GM08714 (cell line): ENCODE measurements at regions not wholly inside any gene's neighbourhood (a gene's known extent, or its start where the extent isn't known, plus 50 kb on each side); places are given as distances from the start of the nearest gene placed in this dataset.
"Not testable (repeated sequence)": the region's sequence is repeated elsewhere in the genome, so short reads cannot be mapped to it uniquely, and the experiment has no call there.

Experiments used
- H3K4me3 ChIP-seq: fragments of 200-500 bp; sonication (Bioruptor generic); 2 replicates; pipeline ENCODE4 v1.5.1; 2014; ENCODE audit warnings: mild to moderate bottlenecking, low read length, inconsistent platforms
- ZNF274 ChIP-seq: IDR thresholded peaks from 2 replicates; pipeline ENCODE4 v1.6.1; 2012; ENCODE audit warnings: mild to moderate bottlenecking, low read depth, low read length

DNA sequence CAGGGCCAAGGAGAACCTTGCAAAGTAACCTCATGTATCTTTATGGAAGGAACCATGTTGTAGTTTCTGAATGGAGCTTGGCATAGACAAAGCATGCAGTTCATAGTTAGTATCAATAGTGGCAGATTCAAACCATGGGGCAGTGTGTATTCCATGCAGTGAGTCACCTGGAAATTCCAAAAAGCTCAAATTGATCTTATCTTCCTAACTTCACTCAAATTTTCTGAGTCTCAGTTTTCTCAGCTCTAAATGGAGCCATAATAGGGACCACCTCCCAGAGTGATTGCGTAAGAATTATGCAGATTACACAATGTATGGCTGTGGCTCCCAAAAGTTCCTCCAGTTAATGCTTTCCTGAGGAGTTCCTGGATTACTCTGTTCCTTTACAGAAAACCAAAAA is 549.9 kb upstream of the KLF4 start:
- H3K4me3 ChIP-seq, result no peak overlapping the region
- no peak for TF ChIP-seq ZNF274

- TF ChIP-seq ZNF274, result no peak
- no peak overlapping the region for H3K4me3 ChIP-seq
Observed at GRCh38 chr9:108039012-108039411, 549.4 kb upstream of the KLF4 start.

- H3K4me3 ChIP-seq, result no peak overlapping the region
- TF ChIP-seq ZNF274, result no peak
Observed at GRCh38 chr9:108035487-108035886, 545.9 kb upstream of the KLF4 start.

GRCh38 chr9:108033976-108034964 is 544.7 kb upstream of the KLF4 start:
- no peak for TF ChIP-seq ZNF274
- H3K4me3 ChIP-seq, result no peak overlapping the region

DNA sequence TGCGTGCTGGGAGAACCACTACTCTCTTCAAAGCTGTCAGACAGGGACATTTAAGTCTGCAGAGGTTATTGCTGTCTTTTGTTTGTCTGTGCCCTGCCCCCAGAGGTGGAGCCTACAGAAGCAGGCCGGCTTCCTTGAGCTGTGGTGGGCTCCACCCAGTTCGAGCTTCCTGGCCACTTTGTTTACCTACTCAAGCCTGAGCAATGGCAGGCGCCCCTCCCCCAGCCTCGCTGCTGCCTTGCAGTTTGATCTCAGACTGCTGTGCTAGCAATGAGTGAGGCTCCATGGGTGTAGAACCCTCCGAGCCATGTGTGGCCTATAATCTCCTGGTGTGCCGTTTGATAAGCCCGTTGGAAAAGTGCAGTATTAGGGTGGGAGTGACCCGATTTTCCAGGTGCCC is 542.5 kb upstream of the KLF4 start:
- not testable (repeated sequence) for H3K4me3 ChIP-seq

DNA sequence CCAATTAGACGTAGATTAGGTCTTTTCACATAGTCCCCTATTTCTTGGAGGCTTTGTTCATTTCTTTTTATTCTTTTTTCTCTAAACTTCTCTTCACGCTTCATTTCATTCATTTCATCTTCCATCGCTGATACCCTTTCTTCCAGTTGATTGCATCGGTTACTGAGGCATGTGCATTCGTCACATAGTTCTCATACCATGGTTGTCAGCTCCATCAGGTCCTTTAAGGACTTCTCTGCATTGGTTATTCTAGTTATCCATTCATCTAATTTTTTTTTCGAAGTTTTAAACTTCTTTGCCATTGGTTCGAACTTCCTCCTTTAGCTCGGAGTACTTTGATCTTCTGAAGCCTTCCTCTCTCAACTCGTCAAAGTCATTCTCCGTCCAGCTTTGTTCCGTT is 541.7 kb upstream of the KLF4 start:
- not testable (repeated sequence) for H3K4me3 ChIP-seq

- H3K4me3 ChIP-seq, result not testable (repeated sequence)
Observed at GRCh38 chr9:108026718-108027117, 537.1 kb upstream of the KLF4 start.

GRCh38 chr9:108024604-108025003 is 535.0 kb upstream of the KLF4 start:
- no peak for TF ChIP-seq ZNF274
- no peak overlapping the region for H3K4me3 ChIP-seq

GRCh38 chr9:108022246-108022935 is 532.8 kb upstream of the KLF4 start:
- no peak for TF ChIP-seq ZNF274

DNA sequence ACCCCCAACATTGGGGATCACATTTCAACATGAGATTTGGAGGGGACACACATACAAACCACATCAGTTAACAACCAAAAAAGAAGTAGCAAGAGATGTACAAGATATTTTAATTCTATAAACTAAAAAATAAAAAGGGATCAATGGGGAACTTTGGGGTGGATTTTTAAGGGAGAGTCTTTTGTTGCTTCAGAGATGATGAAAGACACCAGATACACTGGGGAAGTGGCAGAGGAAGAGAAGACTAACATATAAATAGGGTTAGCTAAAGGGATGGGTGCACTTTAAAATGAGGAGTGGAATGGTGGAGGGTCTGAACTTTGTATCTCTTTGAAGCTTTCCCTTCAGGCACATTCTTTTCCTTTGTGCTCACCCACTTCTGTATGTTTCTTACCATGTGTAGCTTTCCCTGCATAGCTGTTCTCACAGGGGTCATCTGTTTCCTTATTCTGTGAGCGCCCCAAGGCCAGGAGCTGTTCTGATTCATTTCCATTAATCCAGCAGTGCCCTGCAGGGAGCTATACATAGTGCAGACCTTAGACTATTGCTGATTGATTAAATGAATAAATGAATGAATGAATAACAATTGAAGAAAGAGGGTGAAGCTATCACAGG is 531.6 kb upstream of the KLF4 start:
- no peak overlapping the region for H3K4me3 ChIP-seq
- TF ChIP-seq ZNF274, result no peak

More at GRCh38 chr9:108022246-108022935, 532.8 kb upstream of the KLF4 start:
- H3K4me3 ChIP-seq, result no peak overlapping the region

- H3K4me3 ChIP-seq, result no peak overlapping the region
- TF ChIP-seq ZNF274, result no peak
Observed at GRCh38 chr9:108019821-108020220, 530.3 kb upstream of the KLF4 start.

DNA sequence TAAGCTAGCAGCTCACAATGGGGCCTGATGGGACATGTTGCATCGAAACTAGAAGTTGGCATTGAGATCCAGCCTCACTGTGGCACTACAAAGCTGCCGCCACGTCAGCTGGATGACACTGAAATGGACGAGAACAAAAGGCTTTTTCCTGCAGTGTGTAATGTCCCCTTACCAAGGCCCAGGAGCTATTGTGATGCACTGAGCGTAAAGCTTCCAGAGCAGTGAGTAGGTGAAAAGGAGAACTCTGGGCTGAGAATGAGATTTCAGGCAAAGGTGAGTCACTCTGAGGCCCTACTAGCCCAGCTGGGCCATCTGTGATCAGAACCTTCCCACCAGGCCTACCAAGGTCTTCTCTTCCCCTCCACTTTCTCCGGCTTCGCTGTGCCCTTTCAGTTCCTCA is 528.1 kb upstream of the KLF4 start:
- TF ChIP-seq ZNF274, result no peak
- H3K4me3 ChIP-seq, result no peak overlapping the region

DNA sequence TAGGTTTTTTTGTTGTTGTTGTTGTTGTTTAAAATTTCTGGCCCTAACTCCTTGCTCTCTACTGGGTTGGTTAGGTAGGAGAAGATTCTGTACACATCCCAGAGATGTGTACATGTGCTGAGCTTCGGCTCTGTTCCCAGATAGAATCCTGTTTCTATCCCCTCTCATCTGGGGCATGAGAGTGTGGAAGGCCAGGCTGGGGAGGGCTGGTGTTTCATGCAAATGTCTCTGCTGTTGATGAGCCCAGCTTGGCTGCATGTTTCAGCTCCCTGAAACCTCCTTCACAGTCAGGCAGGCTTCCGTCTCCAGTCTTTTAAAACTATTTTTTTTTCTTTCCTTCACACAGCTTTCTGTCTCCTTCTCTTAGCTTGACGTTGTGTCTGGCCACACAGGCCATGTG is 526.9 kb upstream of the KLF4 start:
- no peak overlapping the region for H3K4me3 ChIP-seq
- no peak for TF ChIP-seq ZNF274

- no peak for TF ChIP-seq ZNF274
- H3K4me3 ChIP-seq, result no peak overlapping the region
Observed at GRCh38 chr9:108015690-108016089, 526.1 kb upstream of the KLF4 start.

GRCh38 chr9:108014353-108014752 is 524.8 kb upstream of the KLF4 start:
- H3K4me3 ChIP-seq, result no peak overlapping the region
- no peak for TF ChIP-seq ZNF274
